ENCODE measurements at regions not wholly inside any gene's neighbourhood (a gene's known extent, or its start where the extent isn't known, plus 50 kb on each side); places are given as distances from the start of the nearest gene placed in this dataset.

- ATAC-seq (ENCODE audit: low read depth) = no peak
- Histone ChIP-seq H3K27me3 (replicated peaks in 1 of 4; ENCODE audit: control extremely low read depth in 1 of 4, control insufficient read depth in 3 of 4, insufficient read depth in 4 of 4, low read length in 3 of 4) (peaks cover 0 to 5% (median 0%) of the 10 kb centered on the region in 4 experiments), H3K27ac (ENCODE audit: low read length in 2 of 2) (no peak overlapping the region), H3K4me1 (ENCODE audit: control insufficient read depth in 2 of 2, insufficient read depth in 2 of 2, low read length in 2 of 2) (no peaks in the 10 kb centered on the region), H3K9ac (ENCODE audit: low read length) (no peak overlapping the region), H2AFZ (ENCODE audit: insufficient read depth, low read depth, low read length, poor library complexity, severe bottlenecking) (no peak overlapping the region), H3K4me3 (ENCODE audit: control extremely low read depth in 1 of 5, extremely low read depth in 1 of 5, insufficient read depth in 1 of 5, low read depth in 2 of 5, low read length in 4 of 5) (no peak overlapping the region), H3K4me2 (replicated peaks; ENCODE audit: low read depth, low read length, poor library complexity, severe bottlenecking) (no peak overlapping the region), H3K79me2 (ENCODE audit: control insufficient read depth, insufficient read depth, low read length) (no peaks in the 10 kb centered on the region), H3K36me3 (replicated peaks in 1 of 2; ENCODE audit: control extremely low read depth in 1 of 2, control insufficient read depth in 1 of 2, extremely low read depth in 1 of 2, insufficient read depth in 2 of 2, low read length in 1 of 2) (no peaks in the 10 kb centered on the region), H4K20me1 (ENCODE audit: control insufficient read depth, insufficient read depth, low read length, poor library complexity, severe bottlenecking) (no peaks in the 10 kb centered on the region), H3K9me3 (ENCODE audit: control extremely low read depth in 1 of 3, control insufficient read depth in 2 of 3, insufficient read depth in 1 of 3, low read length in 2 of 3) (peaks cover 0 to 9% (median 0%) of the 10 kb centered on the region in 3 donors)
- H3K27me3 Mint-ChIP-seq = peaks cover 57% of the 10 kb centered on the region
- DNase-seq = no peak
- ChIA-PET POLR2A (no interaction called here), CTCF (no interaction called here)
- no peak for TF ChIP-seq EZH2 (IDR thresholded peaks at IDR 0.05; ENCODE audit: borderline replicate concordance, insufficient read depth, low read depth, low read length, poor library complexity, severe bottlenecking)
- TF ChIP-seq CTCF (IDR thresholded peaks at IDR 0.05) = no peak
- no peak overlapping the region for H3K4me3 Mint-ChIP-seq
- H3K27ac Mint-ChIP-seq = no peak overlapping the region
- intact Hi-C loops (cut with micrococcal nuclease) = no loop called here
- H3K9me3 Mint-ChIP-seq (ENCODE audit: insufficient read depth) = peaks cover 2% of the 10 kb centered on the region
- H3K4me1 Mint-ChIP-seq = no peaks in the 10 kb centered on the region
- 100% methylated on average over 1 of the region's 3 CpGs for WGBS (ENCODE audit: insufficient coverage)
Observed at GRCh38 chr2:105496271-105496670, 97.4 kb upstream of the FHL2 start.

- Histone ChIP-seq H3K4me2 (replicated peaks; ENCODE audit: low read depth, low read length, poor library complexity, severe bottlenecking) (no peak overlapping the region), H3K36me3 (replicated peaks in 1 of 2; ENCODE audit: control extremely low read depth in 1 of 2, control insufficient read depth in 1 of 2, extremely low read depth in 1 of 2, insufficient read depth in 2 of 2, low read length in 1 of 2) (no peaks in the 10 kb centered on the region), H3K9ac (ENCODE audit: low read length) (no peak overlapping the region), H3K27ac (ENCODE audit: low read length in 2 of 2) (no peak overlapping the region), H4K20me1 (ENCODE audit: control insufficient read depth, insufficient read depth, low read length, poor library complexity, severe bottlenecking) (no peaks in the 10 kb centered on the region), H3K27me3 (replicated peaks in 1 of 4; ENCODE audit: control extremely low read depth in 1 of 4, control insufficient read depth in 3 of 4, insufficient read depth in 4 of 4, low read length in 3 of 4) (peaks cover 0 to 5% (median 0%) of the 10 kb centered on the region in 4 experiments), H3K9me3 (ENCODE audit: control extremely low read depth in 1 of 3, control insufficient read depth in 2 of 3, insufficient read depth in 1 of 3, low read length in 2 of 3) (peaks cover 0 to 9% (median 0%) of the 10 kb centered on the region in 3 donors), H3K79me2 (ENCODE audit: control insufficient read depth, insufficient read depth, low read length) (no peaks in the 10 kb centered on the region), H3K4me1 (ENCODE audit: control insufficient read depth in 2 of 2, insufficient read depth in 2 of 2, low read length in 2 of 2) (no peaks in the 10 kb centered on the region), H2AFZ (ENCODE audit: insufficient read depth, low read depth, low read length, poor library complexity, severe bottlenecking) (no peak overlapping the region), H3K4me3 (ENCODE audit: control extremely low read depth in 1 of 5, extremely low read depth in 1 of 5, insufficient read depth in 1 of 5, low read depth in 2 of 5, low read length in 4 of 5) (no peak overlapping the region)
- 96% methylated on average over 11 of the region's 13 CpGs for WGBS (ENCODE audit: insufficient coverage)
- ChIA-PET POLR2A (no interaction called here), CTCF (no interaction called here)
- Mint-ChIP-seq H3K4me3 (no peak overlapping the region), H3K9me3 (ENCODE audit: insufficient read depth) (peaks cover 2% of the 10 kb centered on the region), H3K27me3 (peaks cover 52% of the 10 kb centered on the region), H3K27ac (no peak overlapping the region), H3K4me1 (no peaks in the 10 kb centered on the region)
- TF ChIP-seq EZH2 (IDR thresholded peaks at IDR 0.05; ENCODE audit: borderline replicate concordance, insufficient read depth, low read depth, low read length, poor library complexity, severe bottlenecking) = no peak
- TF ChIP-seq CTCF (IDR thresholded peaks at IDR 0.05) = no peak
- no peak for ATAC-seq (ENCODE audit: low read depth)
- no peak for DNase-seq
- intact Hi-C loops (cut with micrococcal nuclease) = no loop called here
Observed at GRCh38 chr2:105494683-105495425, 96.0 kb upstream of the FHL2 start.
